IMR-90 (cell line): ENCODE measurements at regions not wholly inside any gene's neighbourhood (a gene's known extent, or its start where the extent isn't known, plus 50 kb on each side); places are given as distances from the start of the nearest gene placed in this dataset.

Source experiments
- CTCF ChIP-seq: conservative IDR thresholded peaks from 2 replicates; pipeline ENCODE4 v1.5.1; 2012; ENCODE audit warnings: mild to moderate bottlenecking, low read depth, low read length, improper control_type of control experiment
- MAFK ChIP-seq: IDR thresholded peaks from 2 replicates; pipeline ENCODE4 v1.6.1; 2012; ENCODE audit warnings: low read depth, low read length, improper control_type of control experiment
- MAZ ChIP-seq: IDR thresholded peaks from 2 replicates; pipeline ENCODE4 v1.6.1; 2012; ENCODE audit warnings: low read depth, mild to moderate bottlenecking, low read length, improper control_type of control experiment, moderate library complexity, borderline replicate concordance
- MXI1 ChIP-seq: IDR thresholded peaks from 2 replicates; pipeline ENCODE4 v1.6.1; 2012; ENCODE audit warnings: low read depth, mild to moderate bottlenecking, low read length, moderate library complexity, borderline replicate concordance
- POLR2A ChIP-seq: IDR thresholded peaks from 2 replicates; pipeline ENCODE4 v1.6.1; 2012; ENCODE audit warnings: mild to moderate bottlenecking, low read depth, low read length
- RAD21 ChIP-seq: IDR thresholded peaks from 2 replicates; pipeline ENCODE4 v1.6.1; 2012; ENCODE audit warnings: low read length, improper control_type of control experiment
- RFX5 ChIP-seq: IDR thresholded peaks from 2 replicates; pipeline ENCODE4 v1.8.0; 2012; ENCODE audit warnings: low read depth, mild to moderate bottlenecking, low read length, moderate library complexity
- SMC3 ChIP-seq: fragments of 150-350 bp; IDR thresholded peaks from 2 replicates; pipeline ENCODE4 v1.6.1; 2016; ENCODE audit warnings: low read depth, mild to moderate bottlenecking, antibody characterized with exemption, low read length, moderate library complexity
- USF2 ChIP-seq: fragments of 150-350 bp; IDR thresholded peaks from 2 replicates; pipeline ENCODE4 v1.6.1; 2017; ENCODE audit warnings: mild to moderate bottlenecking, antibody characterized with exemption, low read length, low read depth

GRCh38 chr2:42852798-42853197, 60.4 kb upstream of the HAAO start:
- no peak for TF ChIP-seq SMC3
- TF ChIP-seq CTCF = no peak
- TF ChIP-seq RAD21 = no peak
- TF ChIP-seq RFX5 = no peak
- TF ChIP-seq POLR2A = no peak
- no peak for TF ChIP-seq MXI1
- TF ChIP-seq MAZ = no peak
- TF ChIP-seq MAFK = no peak
- 0 out of 2 replicates have a peak, but pooled peaks have one; percentile 7 for TF ChIP-seq USF2
